Spinal cord (tissue), 9 donors: ENCODE measurements at regions not wholly inside any gene's neighbourhood (a gene's known extent, or its start where the extent isn't known, plus 50 kb on each side); places are given as distances from the start of the nearest gene placed in this dataset.

ENCODE experiments used
- DNase-seq, 6 donors: peaks; one replicate each; pipeline versions ENCODE4 v3.0.0 to v3.0.0-alpha.2; 2013 to 2015; ENCODE audit warnings: low spot score in 6 of 6, low read depth in 4 of 6
- H3K27ac ChIP-seq: one replicate; pipeline ENCODE4 v1.5.1; 2013; ENCODE audit warnings: low read depth, low read length, control low read depth
- H3K27me3 ChIP-seq: one replicate; pipeline ENCODE4 v1.6.1; 2013; ENCODE audit warnings: low read length; ENCODE audit not compliant: control insufficient read depth, insufficient read depth
- H3K36me3 ChIP-seq: one replicate; pipeline ENCODE4 v1.6.1; 2013; ENCODE audit warnings: low read length; ENCODE audit not compliant: control insufficient read depth, insufficient read depth
- H3K4me1 ChIP-seq: one replicate; pipeline ENCODE4 v1.6.1; 2013; ENCODE audit warnings: low read length; ENCODE audit not compliant: control insufficient read depth, insufficient read depth
- H3K4me3 ChIP-seq: one replicate; pipeline ENCODE4 v1.5.1; 2013; ENCODE audit warnings: low read depth, low read length, control low read depth
- H3K9me3 ChIP-seq: one replicate; pipeline ENCODE4 v1.6.1; 2013; ENCODE audit warnings: low read length; ENCODE audit not compliant: control insufficient read depth, insufficient read depth
- WGBS: methylation state at CpG from one replicate; pipeline ENCODE4 v1.1.5; 2013; ENCODE audit warnings: missing lambda C conversion rate; ENCODE audit not compliant: insufficient coverage; 5-methylcytosine and 5-hydroxymethylcytosine counted together
- donor health status: healthy.

DNA sequence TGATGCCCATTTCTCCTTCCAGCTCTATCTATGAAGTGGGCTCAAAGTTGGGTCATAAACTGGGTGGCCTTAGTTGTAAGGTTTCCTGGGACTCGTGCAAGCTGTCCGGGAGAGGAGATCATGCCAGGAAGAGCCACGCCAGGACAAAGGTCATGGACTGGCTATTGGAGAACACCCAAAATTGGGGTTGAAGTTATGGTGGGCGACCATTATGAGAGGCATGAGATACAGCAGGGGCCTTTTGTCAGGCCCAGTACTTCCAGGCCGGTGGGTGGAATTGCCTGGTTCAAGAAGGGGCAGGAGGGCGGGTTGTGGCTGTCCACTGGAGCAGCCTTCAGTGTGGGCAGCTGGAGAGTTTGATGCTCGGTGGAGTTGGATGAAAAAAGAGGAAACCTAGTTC is 225.1 kb upstream of the SSTR4 start:
- Histone ChIP-seq H3K4me1 (peaks cover 6% of the 10 kb centered on the region), H3K27ac (no peak overlapping the region), H3K36me3 (no peaks in the 10 kb centered on the region), H3K9me3 (no peaks in the 10 kb centered on the region), H3K27me3 (no peaks in the 10 kb centered on the region), H3K4me3 (no peak overlapping the region)
- DNase-seq = no peak
- WGBS = 93% methylated on average over 7 of the region's 7 CpGs

GRCh38 chr20:22810626-22811569 is 224.2 kb upstream of the SSTR4 start:
- DNase-seq = no peak
- Histone ChIP-seq H3K27ac (no peak overlapping the region), H3K4me3 (no peak overlapping the region), H3K36me3 (no peaks in the 10 kb centered on the region), H3K4me1 (peaks cover 13% of the 10 kb centered on the region), H3K27me3 (no peaks in the 10 kb centered on the region), H3K9me3 (no peaks in the 10 kb centered on the region)
- WGBS = 60% methylated on average over 6 of the region's 11 CpGs

DNA sequence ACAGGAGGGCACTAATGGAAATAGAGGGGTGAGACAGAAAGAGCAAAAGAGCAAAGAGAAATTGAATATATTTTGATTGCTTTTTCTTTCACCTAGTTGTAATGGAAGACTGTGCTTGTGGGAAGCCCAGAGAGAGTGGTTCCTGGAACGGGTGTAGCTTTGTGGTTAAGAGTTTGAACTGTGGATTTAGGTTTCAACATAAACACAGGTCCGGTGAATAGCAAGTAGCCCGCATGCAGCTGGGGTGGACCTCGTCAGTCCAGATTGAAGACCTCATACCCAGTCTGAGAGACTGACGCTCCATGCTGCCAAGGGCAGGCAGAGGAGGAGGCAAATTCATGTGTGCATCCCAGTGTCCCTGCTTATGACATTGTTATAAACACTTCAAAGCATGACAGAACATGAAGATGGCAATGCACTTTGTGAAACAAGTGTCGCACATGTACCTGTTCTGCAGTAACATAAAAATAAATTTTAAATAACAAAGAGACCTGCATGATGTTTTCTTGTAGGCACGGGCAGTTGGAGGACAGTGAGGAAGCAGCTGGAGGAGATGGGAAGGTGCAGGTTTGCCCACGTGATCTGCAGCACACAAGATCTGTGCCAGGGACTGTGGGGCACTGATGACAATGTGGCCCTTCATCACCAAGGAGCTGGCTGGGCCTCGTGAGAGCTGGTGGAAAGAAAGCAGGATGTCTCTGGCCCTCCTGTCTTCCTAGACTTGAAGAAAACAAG is 220.5 kb upstream of the SSTR4 start:
- no peak for DNase-seq
- Histone ChIP-seq H3K4me3 (no peak overlapping the region), H3K36me3 (no peaks in the 10 kb centered on the region), H3K4me1 (peaks cover 10% of the 10 kb centered on the region), H3K9me3 (no peaks in the 10 kb centered on the region), H3K27me3 (no peaks in the 10 kb centered on the region), H3K27ac (no peak overlapping the region)
- WGBS = 82% methylated on average over 8 of the region's 9 CpGs

GRCh38 chr20:22815206-22815551 is 219.9 kb upstream of the SSTR4 start:
- H3K27ac ChIP-seq = no peak overlapping the region
- no peaks in the 10 kb centered on the region for H3K27me3 ChIP-seq
- no peak overlapping the region for H3K4me3 ChIP-seq
- H3K4me1 ChIP-seq = peaks cover 10% of the 10 kb centered on the region
- H3K36me3 ChIP-seq = no peaks in the 10 kb centered on the region
- WGBS = 58% methylated on average over 5 of the region's 5 CpGs
- no peaks in the 10 kb centered on the region for H3K9me3 ChIP-seq
- no peak for DNase-seq

GRCh38 chr20:22815603-22816315 is 219.4 kb upstream of the SSTR4 start:
- Histone ChIP-seq H3K4me1 (peaks cover 14% of the 10 kb centered on the region), H3K27me3 (no peaks in the 10 kb centered on the region), H3K9me3 (no peaks in the 10 kb centered on the region), H3K4me3 (no peak overlapping the region), H3K27ac (no peak overlapping the region), H3K36me3 (no peaks in the 10 kb centered on the region)
- WGBS = 19% methylated on average over 4 of the region's 9 CpGs
- peak in 3 of 6 donors; percentile 2 to 58 (median 57) for DNase-seq

- WGBS = 71% methylated on average over 2 of the region's 4 CpGs
- Histone ChIP-seq H3K27me3 (no peaks in the 10 kb centered on the region), H3K36me3 (no peaks in the 10 kb centered on the region), H3K27ac (no peak overlapping the region), H3K4me3 (no peak overlapping the region), H3K9me3 (no peaks in the 10 kb centered on the region), H3K4me1 (peaks cover 22% of the 10 kb centered on the region)
- DNase-seq = no peak
Measured at GRCh38 chr20:22818636-22819035, 216.5 kb upstream of the SSTR4 start.

DNA sequence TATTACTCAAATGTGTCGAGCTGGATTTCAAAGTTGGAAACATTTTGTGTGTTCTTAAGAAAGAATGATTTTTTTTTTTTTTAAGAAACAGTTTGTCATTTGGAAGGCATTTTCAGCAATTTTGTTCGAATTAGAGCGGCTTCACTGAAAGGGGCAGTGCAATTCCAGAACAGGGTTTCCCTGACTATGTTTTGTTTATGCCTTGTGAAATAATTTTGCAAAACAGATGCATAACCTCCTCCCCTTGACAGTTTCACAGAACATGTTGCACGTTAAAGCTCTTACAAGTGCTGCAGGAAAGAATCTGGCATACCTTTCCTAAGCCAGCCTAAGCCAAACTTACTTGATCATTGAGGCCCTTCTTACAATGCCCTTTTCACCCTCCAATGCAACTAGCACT is 216.0 kb upstream of the SSTR4 start:
- Histone ChIP-seq H3K27me3 (no peaks in the 10 kb centered on the region), H3K4me3 (no peak overlapping the region), H3K4me1 (peaks cover 22% of the 10 kb centered on the region), H3K36me3 (no peaks in the 10 kb centered on the region), H3K27ac (no peak overlapping the region), H3K9me3 (no peaks in the 10 kb centered on the region)
- DNase-seq = no peak
- 83% methylated on average over 1 of the region's 4 CpGs for WGBS

GRCh38 chr20:22819784-22820183 is 215.3 kb upstream of the SSTR4 start:
- Histone ChIP-seq H3K4me3 (no peak overlapping the region), H3K9me3 (no peaks in the 10 kb centered on the region), H3K27ac (no peak overlapping the region), H3K4me1 (peaks cover 21% of the 10 kb centered on the region), H3K36me3 (no peaks in the 10 kb centered on the region), H3K27me3 (no peaks in the 10 kb centered on the region)
- WGBS = 100% methylated on average over 1 of the region's 2 CpGs
- DNase-seq = no peak

- Histone ChIP-seq H3K4me1 (peaks cover 16% of the 10 kb centered on the region), H3K4me3 (no peak overlapping the region), H3K27me3 (no peaks in the 10 kb centered on the region), H3K27ac (no peak overlapping the region), H3K36me3 (no peaks in the 10 kb centered on the region), H3K9me3 (no peaks in the 10 kb centered on the region)
- DNase-seq = peak in 1 of 6 donors; percentile 65
- 45% methylated on average over 6 of the region's 7 CpGs for WGBS
Measured at GRCh38 chr20:22821081-22821727, 213.9 kb upstream of the SSTR4 start.
